Heart left ventricle (tissue), 13 donors: ENCODE measurements at regions not wholly inside any gene's neighbourhood (a gene's known extent, or its start where the extent isn't known, plus 50 kb on each side); places are given as distances from the start of the nearest gene placed in this dataset.

Source experiments
- POLR2A ChIP-seq, 2 donors: fragments of 450-650 bp; IDR thresholded peaks; one replicate each; pipeline ENCODE4 v1.6.1; 2017; ENCODE audit warnings: antibody characterized with exemption in 2 of 2, mild to moderate bottlenecking in 2 of 2, moderate library complexity in 2 of 2
- TF ChIP-seq, protein P1 (sequence below), 12 donors: fragments of 200-600 bp; sonication (generic) in 4 of 12; IDR thresholded peaks; one replicate each; pipeline versions ENCODE4 v1.5.0 to v1.8.0; 2018 to 2022; ENCODE audit warnings: antibody characterized with exemption in 12 of 12, mild to moderate bottlenecking in 5 of 12
- donor health status: ischemic (EF 13 %, LVEDD 7.1; RV severe dilation, severe dysfunction).
- donor health status: DM: no; HTN: yes; CAD: no.
- donor health status: DM: no; HTN: no; CAD: no.
- donor health status: ischemic (EF 25% LVEDD 6.9; RV normal size, moderate dysfunction).
- donor health status: ischemic (EF 25% LVEDD 5.7; RV mildly dilated, moderate dysfunction).
- donor health status: ischemic (EF 35%, LVEDD 5.7; RV mildly dilated, moderate dysfunction).
- donor health status: nonischemic (EF 11% LVEDD 7.7; RV severe dilation, severe dysfunction).
- donor health status: DM: yes; HTN: yes; CAD: no.
- donor health status: PGD.
- donor health status: ischemic (EF 29% LVEDD 5.4; RV normal size, mild dysfunction).
- donor health status: nonischemic (EF 23%, LVEDD 6.1; RV moderate dilation, normal function).

DNA sequence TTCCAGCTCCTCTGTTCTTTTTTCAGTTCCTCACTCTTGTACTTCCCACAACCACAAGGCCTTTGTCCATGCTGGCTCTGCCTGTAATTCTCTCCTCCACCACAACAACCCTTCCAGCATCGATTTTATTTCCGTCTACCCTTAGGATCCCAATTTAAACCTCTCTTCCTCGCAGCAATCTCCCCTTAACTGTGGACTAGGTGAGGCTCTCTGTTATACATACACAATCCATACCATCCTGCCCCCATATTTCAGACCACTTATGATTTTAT lies 90.4 kb upstream of the ZC3H11B start:
- TF ChIP-seq, protein P1, sequence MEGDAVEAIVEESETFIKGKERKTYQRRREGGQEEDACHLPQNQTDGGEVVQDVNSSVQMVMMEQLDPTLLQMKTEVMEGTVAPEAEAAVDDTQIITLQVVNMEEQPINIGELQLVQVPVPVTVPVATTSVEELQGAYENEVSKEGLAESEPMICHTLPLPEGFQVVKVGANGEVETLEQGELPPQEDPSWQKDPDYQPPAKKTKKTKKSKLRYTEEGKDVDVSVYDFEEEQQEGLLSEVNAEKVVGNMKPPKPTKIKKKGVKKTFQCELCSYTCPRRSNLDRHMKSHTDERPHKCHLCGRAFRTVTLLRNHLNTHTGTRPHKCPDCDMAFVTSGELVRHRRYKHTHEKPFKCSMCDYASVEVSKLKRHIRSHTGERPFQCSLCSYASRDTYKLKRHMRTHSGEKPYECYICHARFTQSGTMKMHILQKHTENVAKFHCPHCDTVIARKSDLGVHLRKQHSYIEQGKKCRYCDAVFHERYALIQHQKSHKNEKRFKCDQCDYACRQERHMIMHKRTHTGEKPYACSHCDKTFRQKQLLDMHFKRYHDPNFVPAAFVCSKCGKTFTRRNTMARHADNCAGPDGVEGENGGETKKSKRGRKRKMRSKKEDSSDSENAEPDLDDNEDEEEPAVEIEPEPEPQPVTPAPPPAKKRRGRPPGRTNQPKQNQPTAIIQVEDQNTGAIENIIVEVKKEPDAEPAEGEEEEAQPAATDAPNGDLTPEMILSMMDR (IDR thresholded peaks at IDR 0.05) = no peak
- TF ChIP-seq POLR2A (IDR thresholded peaks at IDR 0.05) = no peak
